Right cardiac atrium (tissue), 5 donors: ENCODE measurements at regions not wholly inside any gene's neighbourhood (a gene's known extent, or its start where the extent isn't known, plus 50 kb on each side); places are given as distances from the start of the nearest gene placed in this dataset.

ENCODE experiments used
- ATAC-seq, 2 donors: fragments of 200-7000 bp; cut with Tn5 transposase; one replicate each; pipeline versions ENCODE4 v1.8.0 to v1.9.1; 2020; ENCODE audit warnings: moderate library complexity in 2 of 2, mild to moderate bottlenecking in 1 of 2
- DNase-seq, 3 donors: peaks; one replicate each; pipeline ENCODE4 v3.0.0-alpha.2; 2020
- H3K27ac ChIP-seq: one replicate; pipeline ENCODE4 v1.5.1; 2013; ENCODE audit warnings: mild to moderate bottlenecking, low read length, control low read depth, moderate library complexity
- H3K27me3 ChIP-seq: one replicate; pipeline ENCODE4 v1.6.1; 2013; ENCODE audit not compliant: control insufficient read depth, insufficient read depth
- H3K4me1 ChIP-seq: one replicate; pipeline ENCODE4 v1.6.1; 2013; ENCODE audit warnings: low read length; ENCODE audit not compliant: control insufficient read depth, insufficient read depth
- H3K4me3 ChIP-seq: one replicate; pipeline ENCODE4 v1.5.1; 2013; ENCODE audit warnings: low read length, control low read depth
- H3K9me3 ChIP-seq: one replicate; pipeline ENCODE4 v1.6.1; 2013; ENCODE audit warnings: low read length; ENCODE audit not compliant: control insufficient read depth
- WGBS: extraction: QIAGEN DNeasy Blood & Tissue Kit; methylation state at CpG from one replicate; pipeline ENCODE4 v1.1.7; 2013; 5-methylcytosine and 5-hydroxymethylcytosine counted together
- intact Hi-C, 4 donors: fragments of 100-400 bp; cut with DNase I; formaldehyde crosslinking; loops; one replicate each; pipeline versions ENCODE4 v1.11.0 to v1.14.0; 2022 to 2023
- donor health status: healthy with polysubstance abuse.
- donor health status: DM: no; HTN: yes; CAD: no.
- donor health status: DM: no; HTN: no; CAD: no.
- donor health status: DM: no; HTN: yes; CAD: no; lungs with severe emphysema.
- donor health status: DM: yes; HTN: yes; CAD: no.

DNA sequence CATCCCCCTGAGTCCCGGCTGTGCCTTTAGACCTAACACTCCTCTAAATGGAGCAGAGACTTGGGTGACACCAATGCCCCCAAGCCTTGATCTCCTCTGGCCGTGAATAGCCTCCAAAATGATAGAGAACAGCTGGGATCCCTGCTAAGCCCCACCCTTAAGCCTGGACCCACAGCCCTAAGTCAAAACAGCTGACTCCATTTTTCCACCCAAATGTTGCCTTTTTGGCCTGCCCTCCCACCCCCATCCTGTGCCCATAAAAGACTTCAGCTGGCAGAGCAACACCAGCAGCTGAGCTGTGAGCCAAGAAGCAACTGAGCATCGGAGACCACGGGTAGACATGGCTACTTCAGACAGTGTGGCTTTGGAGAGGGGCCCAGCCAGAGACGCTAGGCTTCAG lies 420.8 kb downstream of the NPHP4 start:
- 79% methylated on average over 5 of the region's 5 CpGs for whole genome bisulfite sequencing
- Histone ChIP-seq H3K4me1 (no peaks in the 10 kb centered on the region), H3K27me3 (no peaks in the 10 kb centered on the region), H3K27ac (no peak overlapping the region), H3K9me3 (no peaks in the 10 kb centered on the region), H3K4me3 (no peak overlapping the region)
- ATAC-seq (no peak), DNase-seq (no peak)
- intact Hi-C loops = no loop called here

DNA sequence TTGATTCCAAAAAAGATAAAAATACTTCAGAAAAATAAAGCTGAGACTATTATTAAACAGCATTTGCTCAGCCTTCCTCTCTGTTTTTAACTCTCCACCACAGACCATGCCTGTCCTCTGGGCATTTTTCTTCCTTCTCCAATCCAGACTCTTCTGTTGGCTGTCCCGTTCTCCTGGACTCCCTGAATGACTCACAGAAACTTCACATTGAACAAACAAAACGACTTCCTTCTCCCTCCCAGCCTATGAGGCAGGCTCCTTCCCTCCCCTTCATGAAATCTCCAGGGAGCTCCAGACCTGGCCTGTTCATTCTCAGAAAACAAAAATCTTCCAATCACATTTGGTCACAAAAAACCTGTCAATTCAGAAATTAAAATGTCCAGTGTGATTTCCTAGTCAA lies 421.3 kb downstream of the NPHP4 start:
- intact Hi-C loops = no loop called here
- H3K27me3 ChIP-seq = no peaks in the 10 kb centered on the region
- WGBS = 42% methylated on average over 2 of the region's 2 CpGs
- H3K27ac ChIP-seq = no peak overlapping the region
- DNase-seq (no peak), ATAC-seq (no peak)
- no peaks in the 10 kb centered on the region for H3K9me3 ChIP-seq
- H3K4me3 ChIP-seq = no peak overlapping the region
- no peaks in the 10 kb centered on the region for H3K4me1 ChIP-seq

DNA sequence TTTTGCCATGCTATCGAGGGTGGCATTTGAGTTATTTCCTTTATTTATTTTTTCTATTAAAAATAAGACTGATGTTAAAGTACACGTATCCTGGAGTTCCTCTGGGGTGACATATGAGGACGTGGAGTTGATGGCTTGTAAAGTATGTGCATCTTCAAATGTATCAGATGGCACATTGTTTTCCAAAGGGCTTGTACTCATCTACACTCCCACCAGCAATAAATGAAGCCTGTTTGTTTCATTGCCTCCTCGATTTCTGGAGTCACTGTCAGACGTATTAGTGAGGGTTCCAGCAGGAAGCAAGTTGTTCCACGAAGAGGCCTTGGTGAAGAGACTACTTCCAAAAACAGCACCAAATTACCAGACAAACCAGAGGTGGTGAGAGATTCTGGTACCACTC lies 423.9 kb downstream of the NPHP4 start:
- H3K4me3 ChIP-seq = no peak overlapping the region
- no peak overlapping the region for H3K27ac ChIP-seq
- ATAC-seq (no peak), DNase-seq (no peak)
- no peaks in the 10 kb centered on the region for H3K27me3 ChIP-seq
- intact Hi-C loops = no loop called here
- H3K9me3 ChIP-seq = no peaks in the 10 kb centered on the region
- 66% methylated on average over 6 of the region's 6 CpGs for WGBS
- no peaks in the 10 kb centered on the region for H3K4me1 ChIP-seq

DNA sequence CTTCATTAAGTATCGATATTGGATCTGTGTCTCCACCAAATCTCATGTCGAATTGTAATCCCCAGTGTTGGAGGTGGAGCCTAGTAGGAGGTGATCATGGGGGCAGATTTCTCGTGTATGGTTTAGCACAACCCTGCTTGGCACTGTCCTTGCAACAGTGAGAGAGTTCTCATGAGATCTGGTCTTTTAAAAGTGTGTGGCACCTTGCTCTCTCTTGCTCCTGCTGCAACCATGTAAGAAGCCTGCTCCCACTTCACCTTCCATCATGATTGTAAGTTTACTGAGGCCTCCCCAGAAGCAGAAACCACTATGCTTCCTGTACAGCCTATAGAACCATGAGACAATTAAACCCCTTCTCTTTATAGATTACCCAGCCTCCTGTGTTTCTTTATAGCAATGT lies 424.4 kb downstream of the NPHP4 start:
- whole genome bisulfite sequencing = 72% methylated on average over 3 of the region's 3 CpGs
- DNase-seq (no peak), ATAC-seq (no peak)
- Histone ChIP-seq H3K9me3 (no peaks in the 10 kb centered on the region), H3K4me3 (no peak overlapping the region), H3K4me1 (no peaks in the 10 kb centered on the region), H3K27me3 (no peaks in the 10 kb centered on the region), H3K27ac (no peak overlapping the region)
- intact Hi-C loops = no loop called here

DNA sequence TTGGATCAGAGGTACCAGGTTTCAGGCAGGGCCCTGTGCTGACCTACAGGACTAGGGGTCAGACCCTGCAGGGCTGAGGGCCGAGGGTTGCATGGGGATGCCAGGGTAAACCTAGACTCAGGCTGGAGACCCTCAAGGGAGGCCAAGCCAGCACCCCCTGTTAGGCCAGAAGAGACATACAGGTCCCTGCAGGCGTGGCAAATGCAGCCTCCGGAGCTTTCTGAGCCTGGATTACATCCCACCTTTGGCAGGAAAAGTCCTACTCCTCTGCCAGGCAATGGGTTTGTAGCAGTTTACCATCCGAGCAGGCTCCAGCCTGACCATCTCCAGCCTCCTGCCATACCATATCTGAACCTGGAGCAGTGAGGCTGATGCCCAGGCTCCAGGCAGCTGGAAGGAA lies 425.3 kb downstream of the NPHP4 start:
- ATAC-seq (no peak), DNase-seq (no peak)
- Histone ChIP-seq H3K4me3 (no peak overlapping the region), H3K27me3 (no peaks in the 10 kb centered on the region), H3K27ac (no peak overlapping the region), H3K4me1 (no peaks in the 10 kb centered on the region), H3K9me3 (no peaks in the 10 kb centered on the region)
- intact Hi-C loops = no loop called here
- WGBS = 60% methylated on average over 4 of the region's 4 CpGs

DNA sequence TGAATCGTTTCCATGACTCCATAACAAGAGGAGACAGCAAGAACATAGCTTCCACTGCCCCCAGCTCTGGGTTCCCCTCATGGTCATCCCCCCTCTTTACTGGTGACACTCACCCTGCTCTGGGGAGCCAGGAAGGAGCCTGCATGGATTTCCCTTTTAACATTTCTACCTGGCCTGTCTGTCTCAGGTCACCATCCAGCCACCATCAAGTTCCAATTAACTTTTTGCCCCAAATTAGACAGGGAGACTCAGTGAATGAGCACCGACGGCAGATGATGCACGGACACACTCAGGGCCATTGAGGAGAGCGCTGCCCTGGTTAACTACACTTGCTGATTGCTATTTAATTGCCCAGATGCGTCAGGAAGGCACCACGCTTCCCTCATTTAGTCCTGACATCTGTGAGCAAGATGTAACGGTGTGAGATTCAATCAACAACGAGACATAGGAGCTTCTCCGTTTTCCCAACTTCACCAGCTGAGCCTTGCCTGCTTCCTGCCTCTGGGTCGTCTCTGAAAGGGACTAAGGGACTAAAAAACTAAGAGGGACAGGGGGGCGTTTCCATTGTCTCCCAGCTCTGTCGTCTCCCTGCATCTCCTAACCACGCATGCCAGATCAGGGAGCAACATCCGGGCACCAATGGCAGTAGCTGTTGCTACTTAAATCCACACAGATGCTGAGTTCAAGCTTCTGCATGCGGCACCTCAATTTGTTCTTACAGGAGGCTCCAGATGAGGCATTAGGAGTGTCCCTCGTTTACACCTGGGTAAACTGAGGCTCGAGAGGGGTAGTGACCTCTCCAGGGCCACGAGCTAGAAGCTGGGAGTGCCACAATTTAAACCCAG lies 426.7 kb downstream of the NPHP4 start:
- H3K27ac ChIP-seq = no peak overlapping the region
- no peaks in the 10 kb centered on the region for H3K9me3 ChIP-seq
- intact Hi-C loops = no loop called here
- WGBS = 69% methylated on average over 19 of the region's 19 CpGs
- no peaks in the 10 kb centered on the region for H3K4me1 ChIP-seq
- no peak overlapping the region for H3K4me3 ChIP-seq
- ATAC-seq (no peak), DNase-seq (no peak)
- no peaks in the 10 kb centered on the region for H3K27me3 ChIP-seq

DNA sequence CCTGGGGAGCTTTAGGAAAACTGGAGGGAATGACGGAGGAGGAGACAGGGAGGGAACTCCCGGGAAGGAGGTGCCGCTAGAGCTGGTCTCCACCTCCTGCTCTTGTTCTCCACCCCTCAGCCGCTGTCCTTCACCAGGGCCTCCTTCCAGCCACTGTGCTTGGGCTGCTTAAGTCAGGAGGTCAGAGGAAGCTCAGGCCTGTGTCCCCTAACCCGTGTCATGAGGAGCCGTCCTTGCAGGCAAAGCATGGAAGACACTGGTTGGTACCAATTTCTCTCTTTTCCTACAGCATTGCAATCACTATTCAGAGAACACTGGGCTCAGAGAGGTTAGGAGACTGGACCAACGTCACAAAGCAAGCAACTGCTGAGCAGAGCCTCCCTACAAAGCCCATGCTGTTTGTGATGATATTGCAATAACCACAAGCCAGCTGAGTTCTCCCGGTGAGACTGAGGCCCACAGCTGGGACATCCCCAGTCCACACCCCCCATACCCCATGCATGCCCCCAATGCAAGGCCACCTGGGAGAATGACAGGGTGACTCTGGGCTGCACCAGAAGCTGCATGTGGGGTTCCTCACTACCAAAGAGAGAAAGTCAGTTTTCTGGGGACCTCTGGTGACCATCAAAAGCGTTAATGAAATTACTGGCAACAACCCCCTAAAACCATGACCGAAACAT lies 427.5 kb downstream of the NPHP4 start:
- DNase-seq (no peak), ATAC-seq (no peak)
- H3K27ac ChIP-seq = no peak overlapping the region
- H3K4me3 ChIP-seq = no peak overlapping the region
- H3K27me3 ChIP-seq = no peaks in the 10 kb centered on the region
- WGBS = 82% methylated on average over 10 of the region's 10 CpGs
- intact Hi-C loops = no loop called here
- H3K4me1 ChIP-seq = no peaks in the 10 kb centered on the region
- H3K9me3 ChIP-seq = no peaks in the 10 kb centered on the region

DNA sequence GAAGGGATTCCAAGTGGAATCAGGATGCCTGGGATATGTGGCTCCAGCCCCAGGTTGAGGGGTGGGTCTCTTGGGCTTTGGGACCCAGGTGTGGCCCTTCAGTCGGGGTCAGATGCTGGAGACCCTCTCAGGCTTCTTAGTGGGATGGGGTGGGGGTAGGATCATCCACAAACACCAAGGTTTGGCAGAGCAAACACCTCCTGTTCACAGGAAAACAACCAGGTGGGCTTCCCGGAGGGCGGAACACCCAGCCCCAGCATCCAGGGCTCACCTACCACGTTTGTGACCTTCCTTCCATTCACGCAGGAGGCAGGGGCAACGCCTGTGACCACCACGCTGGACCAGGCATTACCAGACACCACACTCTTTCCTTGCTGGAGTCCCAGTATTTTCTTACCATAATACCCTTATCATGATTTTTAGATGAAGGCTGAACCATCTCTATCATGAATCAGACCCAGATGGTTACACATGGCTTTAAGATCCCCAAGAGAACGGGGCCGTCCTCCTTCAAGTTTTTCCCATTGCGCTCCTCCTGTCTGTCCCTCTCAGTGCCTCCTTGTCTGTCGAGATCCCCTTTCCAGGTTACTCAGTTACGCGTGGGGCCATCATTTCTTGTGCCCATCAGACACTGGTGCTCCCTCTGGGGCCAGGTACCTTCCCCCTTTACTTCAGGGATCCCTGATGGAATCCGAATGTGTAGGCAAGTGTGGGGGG lies 428.2 kb downstream of the NPHP4 start:
- Histone ChIP-seq H3K9me3 (no peaks in the 10 kb centered on the region), H3K27me3 (no peaks in the 10 kb centered on the region), H3K4me1 (no peaks in the 10 kb centered on the region), H3K4me3 (no peak overlapping the region), H3K27ac (no peak overlapping the region)
- DNase-seq (no peak), ATAC-seq (no peak)
- 83% methylated on average over 14 of the region's 14 CpGs for WGBS
- intact Hi-C loops = no loop called here

DNA sequence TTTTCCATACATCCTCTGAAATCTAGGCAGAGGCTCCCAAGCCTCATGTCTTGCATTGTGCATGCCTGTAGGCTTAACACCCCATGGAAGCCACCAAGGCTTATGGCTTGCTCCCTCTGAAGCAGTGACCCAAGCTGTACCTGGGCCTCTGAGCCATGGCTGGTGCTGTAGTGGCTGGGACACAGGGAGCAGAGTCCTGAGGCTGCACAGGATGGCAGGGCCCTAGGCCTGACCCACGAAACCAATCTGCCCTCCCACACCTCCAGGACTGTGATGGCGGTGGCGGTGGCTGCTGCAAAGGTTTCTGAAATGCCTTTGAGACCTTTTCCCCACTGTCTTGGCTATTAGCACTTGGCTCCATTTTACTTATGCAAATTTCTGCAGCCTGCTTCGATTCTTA lies 429.5 kb downstream of the NPHP4 start:
- Histone ChIP-seq H3K4me1 (no peaks in the 10 kb centered on the region), H3K27me3 (no peaks in the 10 kb centered on the region), H3K4me3 (no peak overlapping the region), H3K9me3 (no peaks in the 10 kb centered on the region), H3K27ac (no peak overlapping the region)
- intact Hi-C loops = no loop called here
- ATAC-seq (no peak), DNase-seq (no peak)
- WGBS = 78% methylated on average over 4 of the region's 4 CpGs

DNA sequence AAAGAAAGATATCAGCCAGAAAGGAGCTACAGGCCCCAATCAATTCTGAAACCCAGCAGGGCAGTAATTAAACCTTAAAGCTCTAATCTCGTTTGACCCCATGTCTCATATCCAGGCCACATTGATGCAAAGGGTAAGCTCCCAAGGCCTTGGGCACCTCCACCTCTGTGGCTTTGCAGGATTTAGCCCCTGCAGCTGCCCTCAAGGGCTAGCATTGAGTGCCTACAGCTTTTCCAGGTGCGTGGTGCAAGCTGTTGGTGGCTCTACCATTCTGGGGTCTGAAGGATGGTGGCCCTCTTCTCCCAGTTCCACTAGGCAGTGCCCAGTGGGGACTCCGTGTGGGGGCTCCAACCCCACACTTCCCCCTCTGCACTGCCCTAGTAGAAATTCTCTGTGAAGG lies 429.9 kb downstream of the NPHP4 start:
- Histone ChIP-seq H3K27me3 (no peaks in the 10 kb centered on the region), H3K9me3 (no peaks in the 10 kb centered on the region), H3K4me1 (no peaks in the 10 kb centered on the region), H3K27ac (no peak overlapping the region), H3K4me3 (no peak overlapping the region)
- DNase-seq (no peak), ATAC-seq (no peak)
- intact Hi-C loops = no loop called here
- 72% methylated on average over 3 of the region's 3 CpGs for WGBS

DNA sequence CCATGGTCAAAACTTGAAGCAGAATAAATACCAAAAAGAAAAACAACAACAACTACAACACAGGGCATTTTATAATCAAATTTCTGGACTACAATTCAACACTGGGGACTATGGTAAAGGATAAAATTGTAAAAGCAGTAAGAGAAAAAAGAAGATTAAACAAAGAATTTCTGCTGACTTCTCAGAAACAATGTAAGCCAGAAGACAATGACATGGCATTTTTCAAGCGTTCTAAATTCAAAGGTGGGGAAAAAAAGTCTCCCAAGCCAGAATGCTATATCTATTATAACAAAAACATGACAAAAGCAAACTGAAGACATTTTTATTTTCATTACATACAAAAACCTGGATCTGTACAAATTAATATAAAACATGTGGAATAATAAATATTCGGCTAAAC lies 433.1 kb downstream of the NPHP4 start:
- DNase-seq (no peak), ATAC-seq (no peak)
- Histone ChIP-seq H3K4me3 (no peak overlapping the region), H3K4me1 (no peaks in the 10 kb centered on the region), H3K9me3 (no peaks in the 10 kb centered on the region), H3K27ac (no peak overlapping the region), H3K27me3 (no peaks in the 10 kb centered on the region)
- intact Hi-C loops = no loop called here
- 76% methylated on average over 2 of the region's 2 CpGs for WGBS
